Pancreas (tissue), 10 donors: ENCODE measurements at regions not wholly inside any gene's neighbourhood (a gene's known extent, or its start where the extent isn't known, plus 50 kb on each side); places are given as distances from the start of the nearest gene placed in this dataset.

Experiments
- ATAC-seq, 4 donors: fragments of 200-7000 bp; cut with Tn5 transposase; one replicate each; pipeline versions ENCODE4 v1.8.0 to v1.9.1; 2020; ENCODE audit warnings: mild to moderate bottlenecking in 4 of 4, moderate library complexity in 4 of 4
- DNase-seq, 6 donors: peaks; one replicate each; pipeline ENCODE4 v3.0.0-alpha.2; 2020
- FAIRE-seq: peaks from 2 replicates; lab custom pipeline; 2012; peaks lifted over from hg19 to GRCh38; lab: Jason Lieb, UNC
- H3K27ac ChIP-seq, 4 donors: fragments of 200-600 bp; sonication (generic); 1 replicate in 3 of 4; 2 replicates in 1 of 4; pipeline versions ENCODE4 v1.5.0 to v1.8.0; 2020
- H3K27me3 ChIP-seq, 4 donors: fragments of 200-600 bp; one replicate each; pipeline ENCODE4 v1.8.0; 2021
- H3K36me3 ChIP-seq, 3 donors: fragments of 200-600 bp; sonication (generic) in 1 of 3; one replicate each; pipeline versions ENCODE4 v1.5.0 to v1.8.0; 2020 to 2021
- H3K4me1 ChIP-seq, 3 donors: fragments of 200-600 bp; one replicate each; pipeline ENCODE4 v1.8.0; 2021
- H3K4me3 ChIP-seq, 4 donors: fragments of 200-600 bp; sonication (generic) in 2 of 4; one replicate each; pipeline versions ENCODE4 v1.5.0 to v1.8.0; 2020 to 2021
- H3K9me3 ChIP-seq, 4 donors: fragments of 200-600 bp; one replicate each; pipeline ENCODE4 v1.8.0; 2021
- WGBS, 2 donors: extraction: QIAGEN DNeasy Blood & Tissue Kit; methylation state at CpG; one replicate each; pipeline ENCODE4 v1.1.7; 2013; 5-methylcytosine and 5-hydroxymethylcytosine counted together
- intact Hi-C, 3 donors: fragments of 100-400 bp; cut with DNase I; formaldehyde crosslinking; loops; one replicate each; pipeline versions ENCODE4 v1.11.1 to v1.14.2; 2022
- TF ChIP-seq, protein P1 (sequence below), 4 donors: fragments of 200-600 bp; sonication (generic) in 3 of 4; IDR thresholded peaks; one replicate each; pipeline versions ENCODE4 v1.5.0 to v1.8.0; 2021; ENCODE audit warnings: antibody characterized with exemption in 4 of 4
- donor health status: healthy with polysubstance abuse.
- donor health status: DM: no; HTN: no; CAD: no; lungs with moderate emphysema.
- donor health status: DM: no; HTN: no; CAD: no.
- donor health status: control.
- donor health status: control.
- donor health status: Bipolar disorder and iron deficiency.
- donor health status: DM: yes; HTN: yes; CAD: no.
- donor health status: DM: no; HTN: no; CAD: no.
- donor health status: DM: no; HTN: no; CAD: no.
- donor health status: DM: yes; HTN: yes; CAD: no.

DNA sequence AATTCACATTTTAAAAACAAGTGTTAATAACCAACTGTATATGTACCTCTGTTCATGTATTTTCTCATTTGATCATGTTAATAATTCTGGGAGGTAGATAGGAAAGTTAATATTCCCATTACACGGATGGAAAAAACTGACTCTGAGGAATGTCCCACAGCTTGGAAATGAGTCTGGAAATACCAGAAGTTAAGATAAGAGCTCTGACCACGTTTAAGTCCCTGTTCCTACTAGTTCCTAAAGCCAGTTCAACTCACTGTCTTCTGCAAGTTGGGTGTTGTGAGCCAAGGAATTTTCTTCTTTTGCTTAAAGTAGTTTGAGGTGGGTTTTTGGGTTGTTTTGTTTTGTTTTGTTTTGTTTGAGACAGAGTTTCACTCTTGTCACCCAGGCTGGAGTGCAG is 104.5 kb downstream of the TMEM30B start:
- FAIRE-seq: no peak
- Histone ChIP-seq H3K27me3 (no peaks in the 10 kb centered on the region), H3K36me3 (no peaks in the 10 kb centered on the region), H3K4me1 (no peaks in the 10 kb centered on the region), H3K4me3 (no peak overlapping the region), H3K9me3 (no peaks in the 10 kb centered on the region), H3K27ac (no peak overlapping the region)
- DNase-seq: no peak
- intact Hi-C loops: no loop called here
- TF ChIP-seq, protein P1, sequence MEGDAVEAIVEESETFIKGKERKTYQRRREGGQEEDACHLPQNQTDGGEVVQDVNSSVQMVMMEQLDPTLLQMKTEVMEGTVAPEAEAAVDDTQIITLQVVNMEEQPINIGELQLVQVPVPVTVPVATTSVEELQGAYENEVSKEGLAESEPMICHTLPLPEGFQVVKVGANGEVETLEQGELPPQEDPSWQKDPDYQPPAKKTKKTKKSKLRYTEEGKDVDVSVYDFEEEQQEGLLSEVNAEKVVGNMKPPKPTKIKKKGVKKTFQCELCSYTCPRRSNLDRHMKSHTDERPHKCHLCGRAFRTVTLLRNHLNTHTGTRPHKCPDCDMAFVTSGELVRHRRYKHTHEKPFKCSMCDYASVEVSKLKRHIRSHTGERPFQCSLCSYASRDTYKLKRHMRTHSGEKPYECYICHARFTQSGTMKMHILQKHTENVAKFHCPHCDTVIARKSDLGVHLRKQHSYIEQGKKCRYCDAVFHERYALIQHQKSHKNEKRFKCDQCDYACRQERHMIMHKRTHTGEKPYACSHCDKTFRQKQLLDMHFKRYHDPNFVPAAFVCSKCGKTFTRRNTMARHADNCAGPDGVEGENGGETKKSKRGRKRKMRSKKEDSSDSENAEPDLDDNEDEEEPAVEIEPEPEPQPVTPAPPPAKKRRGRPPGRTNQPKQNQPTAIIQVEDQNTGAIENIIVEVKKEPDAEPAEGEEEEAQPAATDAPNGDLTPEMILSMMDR (IDR thresholded peaks at IDR 0.05): no peak
- ATAC-seq: no peak
- 32 to 41% methylated on average over 2 of the region's 2 CpGs for WGBS, 2 donors

DNA sequence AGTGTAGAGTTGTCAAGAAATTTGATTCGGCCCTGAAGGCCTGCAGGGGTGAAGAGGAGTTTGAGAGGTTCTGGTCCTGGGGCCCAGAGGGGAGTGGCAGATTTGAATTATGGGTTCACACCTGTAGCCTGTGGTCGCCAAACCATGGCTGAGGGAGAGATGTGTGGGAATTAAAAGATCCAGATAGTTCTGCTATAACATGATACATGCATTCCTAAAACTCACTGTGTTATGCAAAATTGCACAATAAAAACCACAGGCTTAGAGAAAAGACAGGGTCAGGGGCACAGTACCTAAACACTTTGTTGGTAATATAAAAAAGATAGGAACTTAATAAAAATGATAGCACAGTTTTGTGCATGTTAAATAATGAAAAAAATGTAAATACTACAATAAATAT is 106.2 kb downstream of the TMEM30B start:
- 75 to 77% methylated on average over 2 of the region's 2 CpGs for WGBS, 2 donors
- TF ChIP-seq, protein P1 (IDR thresholded peaks at IDR 0.05): no peak
- intact Hi-C loops: no loop called here
- FAIRE-seq (no peak), ATAC-seq (no peak), DNase-seq (no peak)
- no peak overlapping the region for H3K27ac ChIP-seq
- no peaks in the 10 kb centered on the region for H3K27me3 ChIP-seq
- no peaks in the 10 kb centered on the region for H3K4me1 ChIP-seq
- no peaks in the 10 kb centered on the region for H3K9me3 ChIP-seq
- no peak overlapping the region for H3K4me3 ChIP-seq
- no peaks in the 10 kb centered on the region for H3K36me3 ChIP-seq

DNA sequence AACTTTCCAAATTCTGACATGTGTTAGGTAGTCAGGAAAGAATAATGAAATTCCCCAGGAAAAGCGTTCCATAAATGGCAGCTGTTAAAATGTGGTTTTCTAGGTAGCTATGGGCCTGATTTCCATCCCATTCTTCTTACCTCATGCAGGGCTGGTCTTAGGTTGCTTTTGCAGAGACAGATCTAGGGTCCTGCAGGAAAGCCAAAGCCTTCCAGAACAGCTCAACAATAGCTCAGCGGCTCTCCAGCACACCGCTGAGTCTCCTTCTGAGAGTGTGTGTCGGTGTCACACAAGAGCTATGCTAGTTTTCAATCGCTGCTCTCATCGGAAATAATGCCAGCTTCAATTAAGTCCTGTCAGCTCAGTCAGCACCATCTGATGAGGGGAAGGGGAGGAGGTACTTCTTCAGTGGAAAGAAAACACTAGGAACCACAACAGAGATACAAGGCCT is 106.7 kb downstream of the TMEM30B start:
- H3K27me3 ChIP-seq: no peaks in the 10 kb centered on the region
- 78 to 80% methylated on average over 6 of the region's 6 CpGs for WGBS, 2 donors
- no peak for DNase-seq
- no peaks in the 10 kb centered on the region for H3K9me3 ChIP-seq
- no peaks in the 10 kb centered on the region for H3K36me3 ChIP-seq
- H3K4me3 ChIP-seq: no peak overlapping the region
- H3K4me1 ChIP-seq: no peaks in the 10 kb centered on the region
- intact Hi-C loops: no loop called here
- no peak for ATAC-seq
- TF ChIP-seq, protein P1 (IDR thresholded peaks at IDR 0.05): no peak
- no peak overlapping the region for H3K27ac ChIP-seq
- FAIRE-seq: no peak

DNA sequence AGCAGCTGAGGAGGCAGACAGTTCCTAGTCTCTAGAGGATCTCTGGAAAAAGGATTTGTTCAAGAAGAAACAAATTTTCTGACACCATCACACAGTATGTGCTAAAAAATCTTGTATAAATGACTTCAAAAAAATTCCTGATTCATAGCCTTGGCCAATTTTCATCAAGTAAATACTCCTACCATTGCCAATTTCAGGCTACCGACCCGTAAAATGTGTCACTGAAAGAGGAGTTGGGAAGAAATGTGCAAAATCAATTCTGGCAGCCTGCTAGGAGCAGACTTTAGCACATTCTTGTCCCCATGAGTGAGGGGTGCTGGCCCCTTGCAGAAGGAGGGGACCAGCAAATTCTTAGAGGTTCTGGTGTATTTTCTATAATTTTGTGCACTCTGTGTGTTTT is 109.4 kb downstream of the TMEM30B start:
- no peak for ATAC-seq
- no peaks in the 10 kb centered on the region for H3K9me3 ChIP-seq
- H3K36me3 ChIP-seq: no peaks in the 10 kb centered on the region
- intact Hi-C loops: no loop called here
- no peaks in the 10 kb centered on the region for H3K4me1 ChIP-seq
- H3K4me3 ChIP-seq: no peak overlapping the region
- WGBS, 2 donors: 46 to 47% methylated on average over 2 of the region's 2 CpGs
- no peak for FAIRE-seq
- H3K27me3 ChIP-seq: no peaks in the 10 kb centered on the region
- TF ChIP-seq, protein P1 (IDR thresholded peaks at IDR 0.05): no peak
- H3K27ac ChIP-seq: no peak overlapping the region
- DNase-seq: no peak

DNA sequence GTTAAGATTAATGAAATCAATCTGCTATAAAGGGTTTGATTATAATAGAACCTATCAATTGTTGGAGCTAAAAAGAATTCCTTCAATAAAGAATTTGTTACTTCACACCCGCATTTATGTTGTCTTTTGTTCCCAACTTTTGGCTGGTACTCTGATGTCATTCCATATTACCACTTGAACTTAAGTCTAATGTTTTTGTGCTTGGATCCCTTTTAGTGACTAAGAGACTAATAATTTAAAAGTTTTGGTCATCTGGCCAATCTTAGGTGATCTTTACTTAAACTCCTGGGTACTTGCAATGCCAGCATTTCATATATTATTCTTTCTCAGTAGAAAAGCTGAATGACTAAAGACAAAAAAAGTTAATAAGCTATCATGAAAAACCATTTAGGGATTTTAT is 113.0 kb downstream of the TMEM30B start:
- no peak overlapping the region for H3K4me3 ChIP-seq
- intact Hi-C loops: no loop called here
- H3K27me3 ChIP-seq: no peaks in the 10 kb centered on the region
- FAIRE-seq (no peak), DNase-seq (no peak), ATAC-seq (no peak)
- H3K27ac ChIP-seq: no peak overlapping the region
- TF ChIP-seq, protein P1 (IDR thresholded peaks at IDR 0.05): no peak
- no peaks in the 10 kb centered on the region for H3K4me1 ChIP-seq
- no peaks in the 10 kb centered on the region for H3K36me3 ChIP-seq
- H3K9me3 ChIP-seq: no peaks in the 10 kb centered on the region
- 82 to 100% methylated on average over 1 of the region's 1 CpG for WGBS, 2 donors
